Cerebellar cortex (tissue), 1 donor: ENCODE measurements at regions not wholly inside any gene's neighbourhood (a gene's known extent, or its start where the extent isn't known, plus 50 kb on each side); places are given as distances from the start of the nearest gene placed in this dataset.
A peak's percentile ranks its signal among the peaks of the same experiment; 100 is the strongest.

ENCODE experiments used
- DNase-seq: peaks from one replicate; pipeline ENCODE4 v3.0.0-alpha.2; 2015; ENCODE audit warnings: low spot score

GRCh38 chr7:45983720-45984255, 62.7 kb upstream of the IGFBP3 start:
- no peak for DNase-seq

- DNase-seq: no peak
Observed at GRCh38 chr7:45982907-45983719, 62.0 kb upstream of the IGFBP3 start.

- DNase-seq: no peak
Observed at GRCh38 chr7:45982132-45982531, 61.1 kb upstream of the IGFBP3 start.

GRCh38 chr7:45980973-45981372, 59.9 kb upstream of the IGFBP3 start:
- DNase-seq: no peak

- DNase-seq: no peak
Observed at GRCh38 chr7:45980181-45980905, 59.3 kb upstream of the IGFBP3 start.

GRCh38 chr7:45979275-45980180, 58.5 kb upstream of the IGFBP3 start:
- no peak for DNase-seq

GRCh38 chr7:45978731-45979211, 57.7 kb upstream of the IGFBP3 start:
- DNase-seq: peak; percentile 1

- DNase-seq: peak; percentile 18
Observed at GRCh38 chr7:45978010-45978681, 57.1 kb upstream of the IGFBP3 start.

GRCh38 chr7:45977256-45977780, 56.2 kb upstream of the IGFBP3 start:
- no peak for DNase-seq

GRCh38 chr7:45976485-45976856, 55.4 kb upstream of the IGFBP3 start:
- DNase-seq: no peak

- no peak for DNase-seq
Observed at GRCh38 chr7:45975847-45976484, 54.9 kb upstream of the IGFBP3 start.

GRCh38 chr7:45975367-45975766, 54.3 kb upstream of the IGFBP3 start:
- no peak for DNase-seq

GRCh38 chr7:45974540-45975360, 53.7 kb upstream of the IGFBP3 start:
- DNase-seq: no peak

GRCh38 chr7:45973725-45974532, 52.9 kb upstream of the IGFBP3 start:
- no peak for DNase-seq

- no peak for DNase-seq
Observed at GRCh38 chr7:45972629-45973312, 51.7 kb upstream of the IGFBP3 start.

GRCh38 chr7:45971661-45972175, 50.6 kb upstream of the IGFBP3 start:
- no peak for DNase-seq

- no peak for DNase-seq
Observed at GRCh38 chr7:45971171-45971570, 50.1 kb upstream of the IGFBP3 start.
